NCI-H524 treated with DMSO at 0.1 percent for 48 hours (cell line): ENCODE measurements at regions not wholly inside any gene's neighbourhood (a gene's known extent, or its start where the extent isn't known, plus 50 kb on each side); places are given as distances from the start of the nearest gene placed in this dataset.
"Not testable (repeated sequence)": the region's sequence is repeated elsewhere in the genome, so short reads cannot be mapped to it uniquely, and the experiment has no call there.

ENCODE experiments used
- DNase-seq: peaks from one replicate; lab custom pipeline; 2025; lab: John Stamatoyannopoulos, UW

DNA sequence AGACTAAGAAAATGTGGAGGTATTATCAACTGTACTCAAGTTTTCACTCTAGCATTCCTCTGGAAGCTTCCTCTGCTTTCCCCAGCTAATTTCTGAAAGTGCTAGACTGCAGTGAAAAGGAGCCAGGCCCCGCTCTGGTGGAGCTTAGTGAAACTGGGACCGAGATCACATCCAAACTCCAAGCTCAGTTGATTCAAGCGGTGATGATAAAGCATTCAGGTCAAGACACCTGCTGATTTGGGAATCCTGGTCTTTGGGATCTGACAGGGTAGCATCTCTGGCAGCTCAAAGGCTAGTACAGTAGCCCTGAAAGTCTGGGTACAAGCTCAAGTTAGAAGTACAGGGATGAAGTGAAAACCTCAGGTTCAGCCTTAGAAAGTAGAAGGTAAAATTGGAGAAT lies 120.2 kb upstream of the CRIM1 start:
- no peak for DNase-seq

DNA sequence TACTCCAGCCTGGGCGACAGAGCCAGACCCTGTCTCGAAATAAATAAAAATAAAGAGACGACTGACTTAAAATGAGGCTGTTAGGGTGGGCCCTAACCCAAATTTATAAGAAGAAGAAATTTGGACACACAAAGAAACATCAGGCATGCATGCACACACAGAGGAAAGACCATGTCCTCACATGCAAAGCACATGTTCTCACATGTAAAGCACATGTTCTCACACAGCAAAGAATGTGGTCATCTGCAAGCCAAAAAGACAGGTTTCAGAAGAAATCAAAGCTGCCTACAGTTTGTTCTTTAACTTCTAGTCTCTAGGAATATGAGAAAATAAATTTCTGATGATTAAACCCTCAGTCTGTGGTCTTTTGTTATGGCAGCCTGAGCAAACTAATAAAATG lies 132.3 kb upstream of the CRIM1 start:
- DNase-seq = no peak

DNA sequence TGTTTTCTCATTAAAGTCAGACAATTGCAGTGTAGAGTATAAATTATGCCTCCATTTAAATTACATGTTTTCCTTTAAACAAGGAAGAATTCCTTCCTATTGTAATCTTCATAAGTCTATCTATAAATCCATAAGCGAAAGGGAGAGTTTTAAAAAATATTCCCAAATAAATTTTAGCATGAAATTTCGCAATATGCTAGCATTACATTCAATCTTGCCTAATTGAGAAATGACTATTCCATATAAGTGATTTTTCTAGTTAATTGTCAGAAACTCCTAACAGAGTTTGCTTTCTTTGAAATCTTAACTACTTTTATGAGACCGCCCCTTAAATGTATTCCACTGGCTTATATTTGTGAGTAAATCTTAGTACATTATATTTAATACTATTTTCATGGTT lies 133.1 kb upstream of the CRIM1 start:
- no peak for DNase-seq

DNA sequence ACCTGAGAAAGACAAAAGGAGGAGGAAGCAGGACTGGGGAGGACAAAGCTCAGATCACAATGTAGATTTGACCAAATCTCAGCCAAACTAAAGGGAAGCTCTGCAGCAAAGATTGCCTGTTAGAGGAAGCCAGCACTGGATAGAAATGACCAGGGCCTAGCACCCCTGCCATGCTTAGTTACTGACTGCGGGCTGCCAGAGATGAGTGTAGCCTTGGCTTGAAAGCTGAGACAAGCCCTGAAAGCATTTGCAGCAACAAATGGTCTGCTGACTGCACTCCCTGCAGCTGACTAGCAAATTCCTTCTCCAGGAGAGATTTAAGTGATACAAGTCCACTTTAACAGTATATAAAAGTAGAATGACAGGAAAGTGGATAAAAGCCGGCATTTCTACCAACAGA lies 140.9 kb upstream of the CRIM1 start:
- DNase-seq = no peak

DNA sequence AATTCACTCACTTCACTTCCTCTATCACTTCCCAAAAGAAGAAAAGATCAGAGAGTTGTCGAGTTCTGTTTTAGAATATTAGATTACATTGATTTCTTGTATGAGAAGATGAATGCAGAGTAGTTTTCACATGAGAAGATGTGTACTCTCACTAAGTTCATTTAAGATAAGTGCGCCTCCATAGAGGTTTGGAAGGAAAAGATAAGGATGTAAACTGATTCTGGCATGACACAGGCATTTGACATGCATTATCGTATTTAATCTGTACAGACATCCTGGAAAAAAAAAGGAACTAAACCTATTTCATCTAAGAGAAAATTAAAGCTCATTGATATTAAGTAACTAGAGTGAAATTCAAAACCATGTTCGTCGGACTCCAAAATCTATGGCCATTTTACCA lies 152.2 kb upstream of the CRIM1 start:
- DNase-seq = no peak

DNA sequence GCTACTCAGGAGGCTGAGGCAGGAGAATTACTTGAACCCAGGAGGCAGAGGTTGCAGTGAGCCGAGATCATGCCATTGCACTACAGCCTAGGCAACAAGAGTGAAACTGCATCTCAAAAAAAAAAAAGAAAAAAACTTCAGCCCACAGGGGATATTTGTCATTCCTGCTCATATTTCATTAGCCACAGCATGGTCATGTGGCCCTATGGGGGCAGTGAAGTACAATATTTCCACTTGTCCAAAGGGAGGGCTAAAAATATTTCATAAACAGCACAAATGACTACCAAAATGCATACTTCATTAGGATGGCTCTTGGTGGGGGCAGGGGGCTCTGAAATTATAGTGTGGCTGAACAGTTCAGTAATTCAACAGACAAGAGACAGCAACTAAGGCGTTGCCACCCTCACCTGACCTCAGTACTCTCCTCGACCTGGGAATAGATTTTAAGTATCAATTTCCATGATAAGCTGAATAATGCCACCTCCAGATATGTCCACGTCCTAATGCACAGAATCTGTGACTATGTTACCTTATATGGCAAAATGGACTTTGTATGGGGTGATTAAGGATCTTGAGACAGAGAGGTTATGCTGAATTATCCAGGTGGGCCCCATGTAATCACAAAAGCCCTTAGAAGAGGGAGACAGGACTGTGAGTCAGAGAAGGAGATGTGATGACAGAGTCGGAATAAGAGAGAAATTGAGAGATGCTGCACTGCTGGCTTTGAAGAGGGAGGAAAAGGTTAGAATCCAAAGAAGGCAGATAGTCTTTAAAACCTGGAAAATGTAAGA lies 158.2 kb upstream of the CRIM1 start:
- DNase-seq = no peak

DNA sequence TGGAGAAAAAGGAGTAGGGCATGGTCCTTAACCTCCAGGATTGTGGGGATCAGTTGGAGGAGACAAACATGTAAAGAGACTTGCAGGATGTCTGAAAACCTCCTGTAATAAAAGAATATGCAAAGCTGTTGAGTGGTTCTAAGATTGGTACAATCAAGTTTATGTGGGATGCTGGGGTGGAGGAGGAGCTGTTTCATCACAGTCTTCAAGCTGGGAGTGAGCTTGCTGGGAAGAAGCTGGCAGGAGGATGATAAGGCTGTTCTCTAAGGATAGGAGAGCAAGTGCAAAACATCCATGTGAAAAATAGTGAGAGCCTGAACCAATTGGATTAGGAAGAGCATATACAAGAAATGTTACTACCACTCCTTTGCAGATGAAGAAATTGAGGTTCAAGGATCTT lies 161.9 kb upstream of the CRIM1 start:
- no peak for DNase-seq

DNA sequence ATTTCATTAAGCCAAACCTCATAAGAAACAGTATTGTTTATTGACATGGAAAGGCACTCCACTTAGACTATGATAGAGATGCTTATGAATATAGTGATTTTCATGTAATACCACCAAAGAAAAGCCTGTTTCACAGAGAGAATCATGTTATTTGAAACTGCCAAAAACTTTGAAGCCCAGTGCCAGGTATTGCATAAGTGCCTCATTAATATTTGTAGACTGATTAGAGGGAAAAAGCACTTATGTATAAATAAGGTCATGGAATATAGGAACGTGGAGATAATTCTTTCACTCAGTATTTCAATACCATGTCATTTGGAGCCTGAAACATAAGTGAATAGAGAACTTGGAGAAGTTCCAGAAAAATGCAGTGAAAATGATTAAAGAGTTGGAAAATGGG lies 162.6 kb upstream of the CRIM1 start:
- DNase-seq = no peak

DNA sequence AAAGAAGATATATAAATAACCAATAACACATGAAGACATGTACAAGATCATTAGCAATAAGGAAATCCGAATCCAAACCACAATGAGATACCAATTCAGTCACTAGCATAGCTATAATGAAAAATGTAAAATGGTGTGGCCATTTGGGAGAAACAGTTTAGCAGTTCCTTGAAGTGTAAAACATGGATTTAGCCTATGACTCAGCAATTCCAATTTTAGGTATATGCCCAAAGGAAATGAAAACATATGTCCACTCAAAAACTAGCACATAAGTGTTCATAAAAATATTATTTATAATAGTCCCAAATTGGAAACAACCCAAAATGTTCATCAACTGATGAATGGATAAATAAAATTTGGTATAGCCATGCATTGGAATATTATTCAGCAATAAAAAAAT lies 165.5 kb upstream of the CRIM1 start:
- DNase-seq = no peak

DNA sequence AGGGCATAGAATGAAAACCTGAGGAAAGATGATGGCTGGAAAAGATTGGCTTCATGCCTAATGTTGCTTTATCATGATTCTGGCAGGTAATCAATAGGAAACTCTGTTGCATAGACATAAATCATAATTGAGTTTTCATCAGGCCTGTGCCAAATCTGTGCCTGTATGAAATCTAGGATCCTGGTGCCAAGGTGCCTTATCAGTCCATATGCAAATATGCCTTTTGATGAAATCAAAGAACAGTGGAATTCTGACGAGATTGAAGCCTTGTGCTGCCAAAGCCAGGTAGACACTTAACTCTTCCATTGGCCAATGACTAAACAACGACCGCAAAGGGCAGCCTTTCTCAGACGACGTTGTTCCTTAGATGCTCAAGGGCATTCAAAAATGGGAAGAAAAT lies 170.0 kb upstream of the CRIM1 start:
- no peak for DNase-seq

DNA sequence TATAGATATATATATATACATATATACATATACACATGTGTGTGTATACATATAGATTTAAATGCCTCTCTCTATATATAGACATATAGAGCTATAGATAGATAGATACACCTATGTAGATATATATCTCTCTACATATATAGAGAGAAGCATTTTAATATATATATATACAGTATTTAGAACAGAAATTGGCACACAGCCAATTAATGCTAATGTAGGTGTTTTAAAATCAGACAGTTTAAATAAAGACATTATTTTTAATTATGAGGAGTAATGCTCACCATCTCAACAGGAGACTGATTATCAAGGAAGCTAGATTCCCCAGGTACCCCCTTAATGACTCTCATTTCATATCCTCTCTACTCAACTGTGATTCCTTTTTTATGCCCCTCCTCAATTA lies 170.7 kb upstream of the CRIM1 start:
- DNase-seq = no peak

DNA sequence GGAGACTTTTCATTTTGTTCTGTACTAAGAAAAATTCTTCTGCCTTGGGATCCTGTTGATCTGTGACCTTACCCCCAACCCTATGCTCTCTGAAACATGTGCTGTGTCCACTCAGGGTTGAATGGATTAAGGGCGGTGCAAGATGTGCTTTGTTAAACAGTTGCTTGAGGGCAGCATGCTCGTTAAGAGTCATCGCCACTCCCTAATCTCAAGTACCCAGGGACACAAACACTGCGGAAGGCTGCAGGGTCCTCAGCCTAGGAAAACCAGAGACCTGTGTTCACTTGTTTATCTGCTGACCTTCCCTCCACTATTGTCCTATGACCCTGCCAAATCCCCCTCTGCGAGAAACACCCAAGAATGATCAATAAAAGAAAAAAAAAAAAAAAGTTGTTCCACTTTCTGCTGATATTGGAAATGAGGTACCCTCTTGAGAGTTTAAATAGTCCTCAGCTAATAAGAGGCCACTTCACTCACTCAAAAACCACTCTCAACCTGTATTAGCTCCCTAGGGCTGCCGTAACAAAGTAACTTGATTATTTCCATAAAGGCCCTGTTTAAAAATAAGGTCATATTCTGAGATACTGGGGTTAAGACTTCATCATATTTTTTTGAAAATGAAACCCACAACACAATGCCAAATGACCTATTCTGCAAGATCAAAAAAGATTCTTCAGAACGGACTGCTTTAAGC lies 174.6 kb upstream of the CRIM1 start:
- peak; percentile 53 for DNase-seq

DNA sequence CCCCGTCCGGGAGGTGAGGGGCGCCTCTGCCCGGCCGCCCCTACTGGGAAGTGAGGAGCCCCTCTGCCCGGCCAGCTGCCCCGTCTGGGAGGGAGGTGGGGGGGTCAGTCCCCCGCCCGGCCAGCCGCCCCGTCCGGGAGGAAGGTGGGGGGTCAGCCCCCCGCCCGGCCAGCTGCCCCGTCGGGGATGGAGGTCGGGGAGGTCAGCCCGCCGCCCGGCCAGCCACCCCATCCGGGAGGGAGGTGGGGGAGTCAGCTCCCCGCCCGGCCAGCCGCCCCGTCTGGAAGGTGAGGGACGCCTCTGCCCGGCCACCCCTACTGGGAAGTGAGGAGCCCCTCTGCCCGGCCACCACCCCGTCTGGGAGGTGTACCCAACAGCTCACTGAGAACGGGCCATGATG lies 175.3 kb upstream of the CRIM1 start:
- not testable (repeated sequence) for DNase-seq

DNA sequence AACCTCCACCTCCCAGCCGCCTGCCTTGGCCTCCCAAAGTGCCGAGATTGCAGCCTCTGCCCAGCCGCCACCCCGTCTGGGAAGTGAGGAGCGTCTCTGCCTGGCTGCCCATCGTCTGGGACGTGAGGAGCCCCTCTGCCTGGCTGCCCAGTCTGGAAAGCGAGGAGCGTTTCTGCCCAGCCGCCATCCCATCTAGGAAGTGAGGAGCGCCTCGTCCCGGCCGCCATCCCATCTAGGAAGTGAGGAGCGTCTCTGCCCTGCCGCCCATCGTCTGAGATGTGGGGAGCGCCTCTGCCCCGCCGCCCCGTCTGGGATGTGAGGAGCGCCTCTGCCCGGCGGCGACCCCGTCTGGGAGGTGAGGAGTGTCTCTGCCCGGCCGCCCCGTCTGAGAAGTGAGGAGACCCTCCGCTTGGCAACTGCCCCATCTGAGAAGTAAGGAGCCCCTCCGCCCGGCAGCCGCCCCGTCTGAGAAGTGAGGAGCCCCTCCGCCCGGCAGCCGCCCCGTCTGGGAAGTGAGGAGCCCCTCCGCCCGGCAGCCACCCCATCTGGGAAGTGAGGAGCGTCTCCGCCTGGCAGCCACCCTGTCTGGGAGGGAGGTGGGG lies 175.8 kb upstream of the CRIM1 start:
- DNase-seq = not testable (repeated sequence)

DNA sequence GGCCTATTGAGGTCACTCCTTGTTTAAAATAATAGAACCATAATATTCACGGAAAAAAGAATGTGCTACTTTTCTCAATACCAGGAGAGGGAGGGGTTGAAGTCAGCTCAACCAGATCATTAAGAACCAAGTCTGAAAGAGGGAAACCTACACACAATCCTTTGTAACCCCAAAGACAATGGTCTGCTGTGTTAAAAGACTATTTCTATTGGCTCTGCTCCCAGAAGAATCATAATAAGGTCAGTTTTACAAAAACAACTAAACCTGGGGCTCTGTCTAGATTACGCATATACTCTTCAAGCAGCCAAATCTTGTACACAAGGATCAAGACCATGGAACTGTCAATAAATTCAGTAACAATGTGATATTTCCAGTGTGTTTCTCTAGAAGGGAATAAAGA lies 177.2 kb upstream of the CRIM1 start:
- DNase-seq = no peak

DNA sequence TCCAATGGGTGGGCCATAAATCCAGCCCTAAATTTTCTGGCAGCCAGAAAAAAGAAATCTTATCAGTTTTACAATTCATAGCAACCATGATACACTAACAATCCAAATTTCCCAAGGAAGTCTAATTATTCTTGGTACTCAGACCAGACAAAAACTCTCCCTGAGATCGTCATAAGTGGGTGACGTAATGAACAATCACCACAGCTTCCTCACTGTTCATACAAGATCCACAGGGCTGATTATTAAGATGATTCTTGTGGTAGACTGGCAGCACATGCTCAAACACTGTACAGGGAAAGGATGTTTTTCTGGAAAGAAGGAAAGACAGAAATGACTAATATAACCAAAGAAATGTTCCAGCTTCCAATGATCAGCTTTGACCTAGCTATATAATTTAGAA lies 178.3 kb upstream of the CRIM1 start:
- DNase-seq = no peak

DNA sequence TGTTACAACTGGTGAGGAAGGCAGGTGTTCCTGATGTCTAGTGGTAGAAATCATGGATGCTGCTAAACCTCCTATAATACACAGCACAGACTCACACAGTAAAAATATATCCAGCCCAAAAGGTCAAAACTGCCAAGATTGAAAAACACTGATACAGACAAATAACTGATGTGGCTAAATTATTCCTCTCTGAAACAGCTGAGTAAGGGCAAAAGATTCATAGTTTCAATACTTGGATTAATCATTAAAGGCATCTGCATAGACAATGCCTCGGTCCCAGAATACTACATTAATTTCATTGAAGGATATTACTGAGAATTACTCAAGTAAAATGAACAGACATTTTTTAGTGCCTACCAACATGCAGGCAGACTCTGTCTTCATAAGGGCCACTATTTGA lies 180.7 kb upstream of the CRIM1 start:
- no peak for DNase-seq

DNA sequence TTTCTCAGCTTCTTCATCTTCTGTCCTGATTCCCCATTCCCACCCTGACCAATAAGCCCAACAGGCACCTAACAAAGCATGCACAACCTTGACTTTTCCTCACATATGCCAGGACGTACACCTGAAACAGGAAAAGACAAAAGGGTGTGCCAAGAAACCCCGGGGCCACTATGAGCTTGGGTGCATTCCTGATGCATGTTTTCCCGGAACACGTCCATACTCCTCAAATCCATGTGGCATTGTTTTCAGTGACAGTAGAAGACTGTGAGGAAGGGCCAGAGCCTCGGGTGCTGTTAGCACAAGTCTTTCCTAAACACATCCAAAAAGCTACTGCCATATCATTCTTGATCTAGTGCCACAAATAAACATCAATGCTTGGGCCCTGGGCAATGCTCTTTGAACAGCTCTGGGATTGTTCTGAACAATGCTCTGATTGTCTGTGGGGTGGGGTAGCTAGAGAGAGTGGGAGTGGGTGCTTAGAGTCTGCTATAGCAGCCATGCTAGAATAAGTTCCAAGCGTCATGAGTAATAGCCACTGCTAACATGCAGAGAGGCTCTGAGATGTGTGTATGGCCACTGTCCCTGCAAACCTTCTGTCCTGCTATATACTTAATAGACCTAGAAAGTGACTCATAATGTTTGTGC lies 181.7 kb upstream of the CRIM1 start:
- no peak for DNase-seq

DNA sequence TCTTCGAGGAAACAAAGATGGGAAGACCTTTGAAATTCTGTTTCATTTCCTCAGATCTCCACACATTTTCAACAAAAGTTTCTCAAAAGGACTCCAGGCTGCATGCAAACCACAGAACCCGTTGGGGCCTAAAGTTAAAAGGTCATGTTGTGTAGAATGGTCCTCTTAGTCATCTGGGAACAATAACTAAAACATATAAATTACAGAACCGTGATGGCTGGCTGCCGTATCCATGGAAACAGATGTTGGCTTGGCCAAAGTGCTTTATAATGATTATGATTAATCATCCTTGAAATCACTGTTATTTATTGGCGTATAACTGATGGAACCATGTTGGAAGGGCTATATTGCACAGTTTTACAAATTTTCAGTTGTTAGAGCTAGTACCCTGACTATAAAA lies 182.8 kb upstream of the CRIM1 start:
- DNase-seq = no peak

DNA sequence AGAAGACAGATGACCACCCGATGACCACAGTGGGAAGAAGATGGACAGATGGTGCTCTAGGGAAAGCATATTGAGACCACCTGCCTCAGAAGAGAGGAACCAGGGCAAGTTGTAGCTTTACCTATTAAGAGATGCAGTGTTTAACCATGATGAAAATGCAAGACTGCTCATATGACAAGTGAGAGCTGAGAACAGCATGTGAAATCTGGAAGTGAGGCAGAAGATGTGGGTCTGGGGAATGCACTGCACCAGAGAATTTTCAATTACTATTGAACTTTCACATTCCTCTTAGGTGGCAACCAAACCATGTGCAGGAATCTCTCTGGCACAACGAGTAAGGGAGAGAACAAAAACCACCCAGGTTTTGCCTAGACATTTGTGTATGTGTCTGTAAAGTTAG lies 184.8 kb upstream of the CRIM1 start:
- DNase-seq = no peak

DNA sequence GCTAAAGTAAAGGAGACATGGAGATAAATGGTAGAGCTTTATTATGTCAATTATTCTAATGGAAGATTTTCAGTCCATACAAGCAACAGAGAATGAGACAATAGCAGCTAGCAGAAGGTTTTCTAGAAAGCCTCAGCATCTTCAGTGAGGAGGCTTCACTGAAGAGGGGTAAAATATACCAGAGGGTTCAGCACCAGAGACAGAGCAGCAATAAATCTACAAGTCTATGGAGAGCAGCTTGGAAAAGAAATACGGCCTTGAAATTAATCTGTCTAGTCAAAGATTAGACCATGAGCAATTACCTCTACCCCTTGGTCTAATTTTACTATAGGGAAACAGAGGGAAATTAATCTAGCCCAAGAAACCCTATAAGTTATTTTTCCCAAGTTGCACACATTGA lies 185.7 kb upstream of the CRIM1 start:
- no peak for DNase-seq

DNA sequence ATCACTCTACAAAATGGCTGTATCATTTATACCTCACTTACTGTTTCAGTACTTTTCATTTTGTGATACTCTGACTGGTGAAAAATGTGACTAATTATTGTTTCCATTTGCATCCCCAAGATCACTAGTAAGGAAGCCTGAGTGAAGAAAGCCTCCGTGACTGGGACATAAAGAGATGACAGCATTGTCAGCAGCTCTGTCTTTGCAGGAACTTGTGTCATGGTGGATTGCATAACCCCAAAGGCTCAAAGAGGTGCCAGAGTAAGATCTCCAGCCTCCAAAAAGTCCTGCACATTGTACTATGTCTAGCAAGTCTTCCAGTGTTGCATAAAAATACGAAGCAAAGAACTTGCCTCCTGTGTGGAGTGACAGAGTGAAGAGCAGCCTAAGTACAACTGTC lies 187.5 kb upstream of the CRIM1 start:
- no peak for DNase-seq

DNA sequence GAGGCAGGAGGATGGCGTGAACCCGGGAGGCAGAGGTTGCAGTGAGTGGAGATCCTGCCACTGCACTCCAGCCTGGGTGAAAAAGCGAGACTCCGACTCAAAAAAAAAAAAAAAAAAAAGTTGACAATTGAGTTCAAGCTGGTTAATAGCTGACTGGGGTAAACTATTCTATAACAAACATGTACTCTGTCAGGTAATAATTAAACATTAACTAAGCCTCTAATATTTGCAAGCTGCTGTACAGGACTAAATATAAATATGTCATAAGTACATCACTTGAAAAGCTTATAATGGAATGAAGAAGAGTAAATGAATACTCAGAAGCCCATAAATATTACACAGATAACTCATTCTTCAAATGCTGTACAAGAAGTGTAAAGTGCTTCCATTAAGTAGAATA lies 190.4 kb upstream of the CRIM1 start:
- no peak for DNase-seq
